GM23338 (cell line): ENCODE measurements at regions not wholly inside any gene's neighbourhood (a gene's known extent, or its start where the extent isn't known, plus 50 kb on each side); places are given as distances from the start of the nearest gene placed in this dataset.

Source experiments
- ATAC-seq: fragments of 200-7000 bp; cut with Tn5 transposase; 3 replicates; pipeline ENCODE4 v1.9.1; 2020
- DNase-seq: peaks from one replicate; pipeline ENCODE4 v3.0.0-alpha.2; 2015; ENCODE audit warnings: low spot score
- H2AFZ ChIP-seq: fragments of 200-600 bp; sonication (generic); 2 replicates; pipeline ENCODE4 v1.8.0; 2016; ENCODE audit warnings: antibody characterized with exemption, mild to moderate bottlenecking, moderate library complexity
- H3F3A ChIP-seq: fragments of 200-600 bp; sonication (generic); replicated peaks from 2 replicates; pipeline ENCODE4 v1.8.0; 2017; ENCODE audit warnings: antibody characterized with exemption, mixed run types, low read depth
- H3K27ac ChIP-seq: fragments of 200-600 bp; sonication (generic); 2 replicates; pipeline ENCODE4 v1.6.1; 2016; ENCODE audit warnings: low read depth
- H3K27me3 ChIP-seq: fragments of 200-600 bp; sonication (generic); 2 replicates; pipeline ENCODE4 v1.8.0; 2016; ENCODE audit warnings: mild to moderate bottlenecking, mixed run types, moderate library complexity; ENCODE audit not compliant: insufficient read depth
- H3K36me3 ChIP-seq: fragments of 200-600 bp; sonication (generic); 2 replicates; pipeline ENCODE4 v1.8.0; 2016; ENCODE audit warnings: mild to moderate bottlenecking; ENCODE audit not compliant: insufficient read depth
- H3K4me1 ChIP-seq: fragments of 200-600 bp; sonication (generic); 2 replicates; pipeline ENCODE4 v1.8.0; 2016; ENCODE audit warnings: mild to moderate bottlenecking, moderate library complexity; ENCODE audit not compliant: insufficient read depth
- H3K4me2 ChIP-seq: fragments of 200-600 bp; sonication (generic); 2 replicates; pipeline ENCODE4 v1.7.1; 2017; ENCODE audit warnings: mixed run types
- H3K4me3 ChIP-seq: fragments of 200-600 bp; sonication (generic); 2 replicates; pipeline ENCODE4 v1.6.1; 2016; ENCODE audit warnings: mixed run types
- H3K79me2 ChIP-seq: fragments of 200-600 bp; sonication (generic); replicated peaks from 2 replicates; pipeline ENCODE4 v1.8.0; 2017; ENCODE audit warnings: mild to moderate bottlenecking; ENCODE audit not compliant: insufficient read depth
- H3K9me2 ChIP-seq: fragments of 200-600 bp; sonication (generic); 2 replicates; pipeline ENCODE4 v1.8.0; 2017; ENCODE audit not compliant: insufficient read depth
- H4K20me1 ChIP-seq: fragments of 200-600 bp; sonication (generic); replicated peaks from 2 replicates; pipeline ENCODE4 v1.8.0; 2017; ENCODE audit warnings: mild to moderate bottlenecking; ENCODE audit not compliant: insufficient read depth
- H3K27ac Mint-ChIP-seq: 2 replicates; pipeline ENCODE4 v1.8.0; 2020; ENCODE audit warnings: inconsistent platforms, mild to moderate bottlenecking, moderate library complexity, mixed read lengths
- H3K27me3 Mint-ChIP-seq: 3 replicates; pipeline ENCODE4 v1.8.0; 2022; ENCODE audit warnings: low read depth, mild to moderate bottlenecking, moderate library complexity, mixed read lengths, inconsistent platforms; ENCODE audit not compliant: insufficient read depth, poor library complexity
- H3K36me3 Mint-ChIP-seq: 3 replicates; pipeline ENCODE4 v1.8.0; 2021; ENCODE audit warnings: low read depth, mild to moderate bottlenecking, inconsistent platforms, moderate library complexity, mixed read lengths
- H3K4me1 Mint-ChIP-seq: 3 replicates; pipeline ENCODE4 v1.8.0; 2020; ENCODE audit warnings: mild to moderate bottlenecking, inconsistent platforms, mixed read lengths
- H3K4me3 Mint-ChIP-seq: 3 replicates; pipeline ENCODE4 v1.8.0; 2021; ENCODE audit warnings: moderate library complexity, mild to moderate bottlenecking, inconsistent platforms, mixed read lengths
- H3K9me3 Mint-ChIP-seq: 3 replicates; pipeline ENCODE4 v1.8.0; 2020; ENCODE audit warnings: moderate library complexity, mild to moderate bottlenecking, inconsistent platforms, mixed read lengths
- CREB1 ChIP-seq: fragments of 250-450 bp; sonication (Bioruptor Pico); IDR thresholded peaks from 2 replicates; pipeline ENCODE4 v1.5.0; 2020; ENCODE audit warnings: low read depth, mild to moderate bottlenecking, moderate library complexity
- CTCF ChIP-seq, 2 experiments: fragments of 200-600 bp in 1 of 2; sonication (generic) in 1 of 2; conservative IDR thresholded peaks; 2 replicates each; pipeline versions ENCODE4 v1.5.1 to v1.6.1; 2016 to 2017; ENCODE audit warnings: antibody characterized with exemption in 2 of 2, low read depth in 2 of 2, mild to moderate bottlenecking in 2 of 2, moderate library complexity in 1 of 2
- ETS1 ChIP-seq: IDR thresholded peaks from 2 replicates; pipeline ENCODE4 v1.6.1; 2016; ENCODE audit warnings: antibody characterized with exemption
- EZH2 ChIP-seq: fragments of 200-600 bp; sonication (generic); IDR thresholded peaks from one replicate; pipeline ENCODE4 v1.8.0; 2017; ENCODE audit warnings: antibody characterized with exemption, mild to moderate bottlenecking, low read depth; ENCODE audit not compliant: unreplicated experiment
- EZH2phosphoT487 ChIP-seq: fragments of 200-600 bp; sonication (generic); IDR thresholded peaks from one replicate; pipeline ENCODE4 v1.8.1; 2018; ENCODE audit warnings: antibody characterized with exemption; ENCODE audit not compliant: unreplicated experiment
- JUNB ChIP-seq: IDR thresholded peaks from one replicate; pipeline ENCODE4 v1.6.1; 2016; ENCODE audit warnings: antibody characterized with exemption; ENCODE audit not compliant: unreplicated experiment
- NANOG ChIP-seq: IDR thresholded peaks from 2 replicates; pipeline ENCODE4 v1.6.1; 2016; ENCODE audit warnings: antibody characterized with exemption, borderline replicate concordance
- POLR2AphosphoS5 ChIP-seq: IDR thresholded peaks from 2 replicates; pipeline ENCODE4 v1.6.1; 2016; ENCODE audit warnings: antibody characterized with exemption, low read depth
- STAT1 ChIP-seq: IDR thresholded peaks from one replicate; pipeline ENCODE4 v1.6.1; 2016; ENCODE audit warnings: antibody characterized with exemption; ENCODE audit not compliant: unreplicated experiment
- ZNF114 ChIP-seq: fragments of 250-450 bp; sonication (Bioruptor Pico); IDR thresholded peaks from 2 replicates; pipeline ENCODE4 v1.5.0; 2020; ENCODE audit warnings: mild to moderate bottlenecking, moderate library complexity
- ZNF331 ChIP-seq: fragments of 250-450 bp; sonication (Bioruptor Pico); IDR thresholded peaks from 2 replicates; pipeline ENCODE4 v1.5.0; 2020; ENCODE audit warnings: low read depth, mild to moderate bottlenecking, moderate library complexity
- TF ChIP-seq, protein P1 (sequence below): IDR thresholded peaks from one replicate; pipeline ENCODE4 v1.6.1; 2018; ENCODE audit warnings: antibody characterized with exemption; ENCODE audit not compliant: unreplicated experiment
- TF ChIP-seq, protein P2 (sequence below): fragments of 250-450 bp; sonication (Bioruptor Pico); IDR thresholded peaks from 2 replicates; pipeline ENCODE4 v1.5.0; 2020; ENCODE audit warnings: mild to moderate bottlenecking, moderate library complexity

- ATAC-seq, result no peak
- Histone ChIP-seq H3F3A (no peaks in the 10 kb centered on the region), H4K20me1 (no peaks in the 10 kb centered on the region), H3K27ac (no peak overlapping the region), H3K27me3 (no peaks in the 10 kb centered on the region), H2AFZ (no peak overlapping the region), H3K79me2 (no peaks in the 10 kb centered on the region), H3K4me3 (no peak overlapping the region), H3K4me2 (no peak overlapping the region), H3K36me3 (no peaks in the 10 kb centered on the region), H3K4me1 (peaks cover 12% of the 10 kb centered on the region; the same call in 1 of the 2 replicates), H3K9me2 (no peaks in the 10 kb centered on the region)
- no peak for TF ChIP-seq POLR2AphosphoS5
- TF ChIP-seq CREB1 (CRISPR knock-in tag), result no peak
- TF ChIP-seq, protein P1, sequence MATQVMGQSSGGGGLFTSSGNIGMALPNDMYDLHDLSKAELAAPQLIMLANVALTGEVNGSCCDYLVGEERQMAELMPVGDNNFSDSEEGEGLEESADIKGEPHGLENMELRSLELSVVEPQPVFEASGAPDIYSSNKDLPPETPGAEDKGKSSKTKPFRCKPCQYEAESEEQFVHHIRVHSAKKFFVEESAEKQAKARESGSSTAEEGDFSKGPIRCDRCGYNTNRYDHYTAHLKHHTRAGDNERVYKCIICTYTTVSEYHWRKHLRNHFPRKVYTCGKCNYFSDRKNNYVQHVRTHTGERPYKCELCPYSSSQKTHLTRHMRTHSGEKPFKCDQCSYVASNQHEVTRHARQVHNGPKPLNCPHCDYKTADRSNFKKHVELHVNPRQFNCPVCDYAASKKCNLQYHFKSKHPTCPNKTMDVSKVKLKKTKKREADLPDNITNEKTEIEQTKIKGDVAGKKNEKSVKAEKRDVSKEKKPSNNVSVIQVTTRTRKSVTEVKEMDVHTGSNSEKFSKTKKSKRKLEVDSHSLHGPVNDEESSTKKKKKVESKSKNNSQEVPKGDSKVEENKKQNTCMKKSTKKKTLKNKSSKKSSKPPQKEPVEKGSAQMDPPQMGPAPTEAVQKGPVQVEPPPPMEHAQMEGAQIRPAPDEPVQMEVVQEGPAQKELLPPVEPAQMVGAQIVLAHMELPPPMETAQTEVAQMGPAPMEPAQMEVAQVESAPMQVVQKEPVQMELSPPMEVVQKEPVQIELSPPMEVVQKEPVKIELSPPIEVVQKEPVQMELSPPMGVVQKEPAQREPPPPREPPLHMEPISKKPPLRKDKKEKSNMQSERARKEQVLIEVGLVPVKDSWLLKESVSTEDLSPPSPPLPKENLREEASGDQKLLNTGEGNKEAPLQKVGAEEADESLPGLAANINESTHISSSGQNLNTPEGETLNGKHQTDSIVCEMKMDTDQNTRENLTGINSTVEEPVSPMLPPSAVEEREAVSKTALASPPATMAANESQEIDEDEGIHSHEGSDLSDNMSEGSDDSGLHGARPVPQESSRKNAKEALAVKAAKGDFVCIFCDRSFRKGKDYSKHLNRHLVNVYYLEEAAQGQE, result no peak
- no peak for TF ChIP-seq JUNB
- TF ChIP-seq NANOG, result no peak
- no peak for TF ChIP-seq STAT1
- TF ChIP-seq EZH2, result no peak
- TF ChIP-seq ZNF331, result no peak
- TF ChIP-seq, protein P2, sequence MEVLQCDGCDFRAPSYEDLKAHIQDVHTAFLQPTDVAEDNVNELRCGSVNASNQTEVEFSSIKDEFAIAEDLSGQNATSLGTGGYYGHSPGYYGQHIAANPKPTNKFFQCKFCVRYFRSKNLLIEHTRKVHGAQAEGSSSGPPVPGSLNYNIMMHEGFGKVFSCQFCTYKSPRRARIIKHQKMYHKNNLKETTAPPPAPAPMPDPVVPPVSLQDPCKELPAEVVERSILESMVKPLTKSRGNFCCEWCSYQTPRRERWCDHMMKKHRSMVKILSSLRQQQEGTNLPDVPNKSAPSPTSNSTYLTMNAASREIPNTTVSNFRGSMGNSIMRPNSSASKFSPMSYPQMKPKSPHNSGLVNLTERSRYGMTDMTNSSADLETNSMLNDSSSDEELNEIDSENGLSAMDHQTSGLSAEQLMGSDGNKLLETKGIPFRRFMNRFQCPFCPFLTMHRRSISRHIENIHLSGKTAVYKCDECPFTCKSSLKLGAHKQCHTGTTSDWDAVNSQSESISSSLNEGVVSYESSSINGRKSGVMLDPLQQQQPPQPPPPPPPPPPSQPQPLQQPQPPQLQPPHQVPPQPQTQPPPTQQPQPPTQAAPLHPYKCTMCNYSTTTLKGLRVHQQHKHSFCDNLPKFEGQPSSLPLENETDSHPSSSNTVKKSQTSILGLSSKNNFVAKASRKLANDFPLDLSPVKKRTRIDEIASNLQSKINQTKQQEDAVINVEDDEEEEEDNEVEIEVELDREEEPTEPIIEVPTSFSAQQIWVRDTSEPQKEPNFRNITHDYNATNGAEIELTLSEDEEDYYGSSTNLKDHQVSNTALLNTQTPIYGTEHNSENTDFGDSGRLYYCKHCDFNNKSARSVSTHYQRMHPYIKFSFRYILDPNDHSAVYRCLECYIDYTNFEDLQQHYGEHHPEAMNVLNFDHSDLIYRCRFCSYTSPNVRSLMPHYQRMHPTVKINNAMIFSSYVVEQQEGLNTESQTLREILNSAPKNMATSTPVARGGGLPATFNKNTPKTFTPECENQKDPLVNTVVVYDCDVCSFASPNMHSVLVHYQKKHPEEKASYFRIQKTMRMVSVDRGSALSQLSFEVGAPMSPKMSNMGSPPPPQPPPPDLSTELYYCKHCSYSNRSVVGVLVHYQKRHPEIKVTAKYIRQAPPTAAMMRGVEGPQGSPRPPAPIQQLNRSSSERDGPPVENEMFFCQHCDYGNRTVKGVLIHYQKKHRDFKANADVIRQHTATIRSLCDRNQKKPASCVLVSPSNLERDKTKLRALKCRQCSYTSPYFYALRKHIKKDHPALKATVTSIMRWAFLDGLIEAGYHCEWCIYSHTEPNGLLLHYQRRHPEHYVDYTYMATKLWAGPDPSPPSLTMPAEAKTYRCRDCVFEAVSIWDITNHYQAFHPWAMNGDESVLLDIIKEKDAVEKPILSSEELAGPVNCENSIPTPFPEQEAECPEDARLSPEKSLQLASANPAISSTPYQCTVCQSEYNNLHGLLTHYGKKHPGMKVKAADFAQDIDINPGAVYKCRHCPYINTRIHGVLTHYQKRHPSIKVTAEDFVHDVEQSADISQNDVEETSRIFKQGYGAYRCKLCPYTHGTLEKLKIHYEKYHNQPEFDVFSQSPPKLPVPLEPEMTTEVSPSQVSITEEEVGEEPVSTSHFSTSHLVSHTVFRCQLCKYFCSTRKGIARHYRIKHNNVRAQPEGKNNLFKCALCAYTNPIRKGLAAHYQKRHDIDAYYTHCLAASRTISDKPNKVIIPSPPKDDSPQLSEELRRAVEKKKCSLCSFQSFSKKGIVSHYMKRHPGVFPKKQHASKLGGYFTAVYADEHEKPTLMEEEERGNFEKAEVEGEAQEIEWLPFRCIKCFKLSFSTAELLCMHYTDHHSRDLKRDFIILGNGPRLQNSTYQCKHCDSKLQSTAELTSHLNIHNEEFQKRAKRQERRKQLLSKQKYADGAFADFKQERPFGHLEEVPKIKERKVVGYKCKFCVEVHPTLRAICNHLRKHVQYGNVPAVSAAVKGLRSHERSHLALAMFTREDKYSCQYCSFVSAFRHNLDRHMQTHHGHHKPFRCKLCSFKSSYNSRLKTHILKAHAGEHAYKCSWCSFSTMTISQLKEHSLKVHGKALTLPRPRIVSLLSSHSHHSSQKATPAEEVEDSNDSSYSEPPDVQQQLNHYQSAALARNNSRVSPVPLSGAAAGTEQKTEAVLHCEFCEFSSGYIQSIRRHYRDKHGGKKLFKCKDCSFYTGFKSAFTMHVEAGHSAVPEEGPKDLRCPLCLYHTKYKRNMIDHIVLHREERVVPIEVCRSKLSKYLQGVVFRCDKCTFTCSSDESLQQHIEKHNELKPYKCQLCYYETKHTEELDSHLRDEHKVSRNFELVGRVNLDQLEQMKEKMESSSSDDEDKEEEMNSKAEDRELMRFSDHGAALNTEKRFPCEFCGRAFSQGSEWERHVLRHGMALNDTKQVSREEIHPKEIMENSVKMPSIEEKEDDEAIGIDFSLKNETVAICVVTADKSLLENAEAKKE (CRISPR knock-in tag), result no peak
- no peak for TF ChIP-seq CTCF (conservative IDR thresholded peaks at IDR 0.05; ENCODE audit: low read depth in 2 of 2)
- TF ChIP-seq EZH2phosphoT487, result no peak
- no peak for TF ChIP-seq ETS1
- TF ChIP-seq ZNF114, result no peak
- Mint-ChIP-seq H3K4me3 (no peak overlapping the region), H3K27ac (no peak overlapping the region), H3K9me3 (no peaks in the 10 kb centered on the region), H3K36me3 (no peaks in the 10 kb centered on the region), H3K27me3 (no peaks in the 10 kb centered on the region), H3K4me1 (peaks cover 14% of the 10 kb centered on the region)
- DNase-seq, result no peak
Measured at GRCh38 chr5:103915081-103915480, 352.5 kb upstream of the NUDT12 start.
